ENCODE measurements at regions not wholly inside any gene's neighbourhood (a gene's known extent, or its start where the extent isn't known, plus 50 kb on each side); places are given as distances from the start of the nearest gene placed in this dataset.

GRCh38 chr4:189098932-189099696 lies 841.6 kb upstream of the FRG1 start:
- TF ChIP-seq CTCF (IDR thresholded peaks at IDR 0.05; ENCODE audit: insufficient read depth, low read depth, low read length, missing control alignments): no peak
- no peak for DNase-seq (ENCODE audit: low read depth)
- no peak overlapping the region for H3K4me3 ChIP-seq (ENCODE audit: low read length)

GRCh38 chr4:189113389-189113888 lies 827.2 kb upstream of the FRG1 start:
- DNase-seq (ENCODE audit: low read depth): no peak
- no peak for TF ChIP-seq CTCF (IDR thresholded peaks at IDR 0.05; ENCODE audit: insufficient read depth, low read depth, low read length, missing control alignments)
- no peak overlapping the region for H3K4me3 ChIP-seq (ENCODE audit: low read length)

DNA sequence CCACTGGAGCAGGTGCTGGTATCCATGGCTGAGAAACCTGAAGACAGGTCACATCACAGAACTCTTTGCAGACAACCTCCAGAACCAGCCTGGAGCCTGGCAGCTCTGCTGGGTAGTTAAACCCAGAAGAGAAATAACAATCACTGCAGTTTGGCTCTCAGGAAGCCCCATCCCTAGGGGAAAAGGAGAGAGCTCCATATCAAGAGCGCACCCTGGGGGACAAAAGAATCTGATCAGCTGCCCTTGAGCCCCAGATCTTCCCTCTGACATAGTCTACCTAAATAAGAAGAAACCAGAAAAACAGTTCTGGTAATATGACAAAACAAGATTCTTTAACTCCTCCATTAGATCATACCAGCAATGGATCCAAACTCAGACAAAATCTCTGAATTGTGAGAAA lies 823.2 kb upstream of the FRG1 start:
- H3K4me3 ChIP-seq (ENCODE audit: low read length): no peak overlapping the region
- DNase-seq (ENCODE audit: low read depth): peak; percentile 17
- no peak for TF ChIP-seq CTCF (IDR thresholded peaks at IDR 0.05; ENCODE audit: insufficient read depth, low read depth, low read length, missing control alignments)

- no peak overlapping the region for H3K4me3 ChIP-seq (ENCODE audit: low read length)
- TF ChIP-seq CTCF (IDR thresholded peaks at IDR 0.05; ENCODE audit: insufficient read depth, low read depth, low read length, missing control alignments): no peak
These were observed 819.3 kb upstream of the FRG1 start for GRCh38 chr4:189121336-189121735.

GRCh38 chr4:189124149-189124758 lies 816.4 kb upstream of the FRG1 start:
- DNase-seq (ENCODE audit: low read depth): peak; percentile 59
- peak; percentile 86 for TF ChIP-seq CTCF (IDR thresholded peaks at IDR 0.05; ENCODE audit: insufficient read depth, low read depth, low read length, missing control alignments)
- H3K4me3 ChIP-seq (ENCODE audit: low read length): no peak overlapping the region

More at GRCh38 chr4:189121336-189121735, 819.3 kb upstream of the FRG1 start:
- DNase-seq (ENCODE audit: low read depth): no peak

- no peak for TF ChIP-seq CTCF (IDR thresholded peaks at IDR 0.05; ENCODE audit: insufficient read depth, low read depth, low read length, missing control alignments)
- no peak overlapping the region for H3K4me3 ChIP-seq (ENCODE audit: low read length)
- DNase-seq (ENCODE audit: low read depth): no peak
These were observed 815.9 kb upstream of the FRG1 start for GRCh38 chr4:189124791-189125190.
